ENCODE measurements at regions not wholly inside any gene's neighbourhood (a gene's known extent, or its start where the extent isn't known, plus 50 kb on each side); places are given as distances from the start of the nearest gene placed in this dataset.

DNA sequence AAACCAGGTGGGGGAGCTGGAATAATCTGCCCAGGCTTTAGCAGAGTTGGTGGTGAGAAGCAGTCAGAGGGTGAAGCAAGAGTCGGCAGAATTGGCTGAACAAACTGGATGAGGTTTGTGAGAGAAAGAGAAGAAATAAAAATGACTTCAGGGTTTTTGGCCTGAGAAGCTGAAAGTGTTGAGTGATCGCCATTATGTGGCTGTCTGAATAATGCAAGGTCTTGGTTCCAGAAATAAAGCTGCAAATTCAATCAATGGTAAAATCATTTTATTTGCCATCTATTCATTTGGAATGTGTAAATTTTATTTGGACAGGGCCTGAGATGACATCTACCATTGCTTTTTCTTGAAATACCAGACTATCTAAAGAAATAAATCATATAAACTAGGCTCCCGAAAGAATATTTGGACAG, 50.4 kb upstream of the DAB2 start:
- FAIRE-seq (no peak), DNase-seq (ENCODE audit: insufficient read length, low spot score) (no peak)
- TF ChIP-seq, protein P1, sequence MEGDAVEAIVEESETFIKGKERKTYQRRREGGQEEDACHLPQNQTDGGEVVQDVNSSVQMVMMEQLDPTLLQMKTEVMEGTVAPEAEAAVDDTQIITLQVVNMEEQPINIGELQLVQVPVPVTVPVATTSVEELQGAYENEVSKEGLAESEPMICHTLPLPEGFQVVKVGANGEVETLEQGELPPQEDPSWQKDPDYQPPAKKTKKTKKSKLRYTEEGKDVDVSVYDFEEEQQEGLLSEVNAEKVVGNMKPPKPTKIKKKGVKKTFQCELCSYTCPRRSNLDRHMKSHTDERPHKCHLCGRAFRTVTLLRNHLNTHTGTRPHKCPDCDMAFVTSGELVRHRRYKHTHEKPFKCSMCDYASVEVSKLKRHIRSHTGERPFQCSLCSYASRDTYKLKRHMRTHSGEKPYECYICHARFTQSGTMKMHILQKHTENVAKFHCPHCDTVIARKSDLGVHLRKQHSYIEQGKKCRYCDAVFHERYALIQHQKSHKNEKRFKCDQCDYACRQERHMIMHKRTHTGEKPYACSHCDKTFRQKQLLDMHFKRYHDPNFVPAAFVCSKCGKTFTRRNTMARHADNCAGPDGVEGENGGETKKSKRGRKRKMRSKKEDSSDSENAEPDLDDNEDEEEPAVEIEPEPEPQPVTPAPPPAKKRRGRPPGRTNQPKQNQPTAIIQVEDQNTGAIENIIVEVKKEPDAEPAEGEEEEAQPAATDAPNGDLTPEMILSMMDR (IDR thresholded peaks at IDR 0.05; ENCODE audit: insufficient read depth, missing control alignments) = no peak
